Astrocyte of the spinal cord (primary cell): ENCODE measurements at regions not wholly inside any gene's neighbourhood (a gene's known extent, or its start where the extent isn't known, plus 50 kb on each side); places are given as distances from the start of the nearest gene placed in this dataset.

Experiments
- DNase-seq: peaks from one replicate; pipeline ENCODE4 v3.0.0; 2011; ENCODE audit warnings: low read depth, low spot score
- H3K4me3 ChIP-seq: 2 replicates; pipeline ENCODE4 v1.5.1; 2011; ENCODE audit warnings: low read depth, mild to moderate bottlenecking, low read length, moderate library complexity
- in situ Hi-C: cut with HindIII; loops from 2 replicates; pipeline ENCODE4 v1.10.0; 2017; ENCODE audit warnings: low sequenced_read_pairs
- TF ChIP-seq, protein P1 (sequence below): IDR thresholded peaks from 2 replicates; pipeline ENCODE4 v1.5.1; 2012; ENCODE audit warnings: low read depth, mild to moderate bottlenecking, low read length, inconsistent platforms

- TF ChIP-seq, protein P1, sequence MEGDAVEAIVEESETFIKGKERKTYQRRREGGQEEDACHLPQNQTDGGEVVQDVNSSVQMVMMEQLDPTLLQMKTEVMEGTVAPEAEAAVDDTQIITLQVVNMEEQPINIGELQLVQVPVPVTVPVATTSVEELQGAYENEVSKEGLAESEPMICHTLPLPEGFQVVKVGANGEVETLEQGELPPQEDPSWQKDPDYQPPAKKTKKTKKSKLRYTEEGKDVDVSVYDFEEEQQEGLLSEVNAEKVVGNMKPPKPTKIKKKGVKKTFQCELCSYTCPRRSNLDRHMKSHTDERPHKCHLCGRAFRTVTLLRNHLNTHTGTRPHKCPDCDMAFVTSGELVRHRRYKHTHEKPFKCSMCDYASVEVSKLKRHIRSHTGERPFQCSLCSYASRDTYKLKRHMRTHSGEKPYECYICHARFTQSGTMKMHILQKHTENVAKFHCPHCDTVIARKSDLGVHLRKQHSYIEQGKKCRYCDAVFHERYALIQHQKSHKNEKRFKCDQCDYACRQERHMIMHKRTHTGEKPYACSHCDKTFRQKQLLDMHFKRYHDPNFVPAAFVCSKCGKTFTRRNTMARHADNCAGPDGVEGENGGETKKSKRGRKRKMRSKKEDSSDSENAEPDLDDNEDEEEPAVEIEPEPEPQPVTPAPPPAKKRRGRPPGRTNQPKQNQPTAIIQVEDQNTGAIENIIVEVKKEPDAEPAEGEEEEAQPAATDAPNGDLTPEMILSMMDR: no peak
- H3K4me3 ChIP-seq: no peak overlapping the region
- in situ Hi-C loops: loop anchor here (25.0 kb wide), 1 partner anchor 135 kb away; the partner anchor contains the start of gene ZMIZ1
- DNase-seq: no peak
Measured at GRCh38 chr10:78927257-78927995, 141.3 kb upstream of the ZMIZ1 start.

- TF ChIP-seq, protein P1: no peak
- no peak overlapping the region for H3K4me3 ChIP-seq
- DNase-seq: no peak
- in situ Hi-C loops: loop anchor here (25.0 kb wide), 1 partner anchor 134 kb away; the partner anchor contains the start of gene ZMIZ1
Measured at GRCh38 chr10:78928330-78928729, 140.4 kb upstream of the ZMIZ1 start.

DNA sequence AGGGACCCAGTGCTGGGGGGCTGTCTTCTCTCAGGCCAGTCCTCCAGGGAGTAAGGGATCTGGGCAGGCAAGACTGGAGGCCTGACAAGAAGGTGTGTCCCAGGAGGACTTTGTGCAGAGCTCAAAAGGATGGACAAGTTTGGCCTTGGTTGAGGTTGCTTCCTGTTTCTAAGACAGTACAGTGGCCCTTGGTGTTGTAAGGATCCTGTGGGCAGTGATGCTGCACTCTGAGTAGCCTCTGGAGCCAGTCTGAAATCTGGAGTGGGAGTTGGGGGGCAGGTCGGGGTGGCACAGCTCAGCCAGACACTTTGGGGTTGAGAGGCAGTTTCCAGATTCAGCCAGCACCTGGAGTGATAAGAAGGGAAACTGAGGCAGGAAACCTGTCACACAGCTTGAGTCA is 139.2 kb upstream of the ZMIZ1 start:
- TF ChIP-seq, protein P1: no peak
- no peak for DNase-seq
- in situ Hi-C loops: loop anchor here (25.0 kb wide), 1 partner anchor 133 kb away; the partner anchor contains the start of gene ZMIZ1

GRCh38 chr10:78931321-78932053 is 137.3 kb upstream of the ZMIZ1 start:
- H3K4me3 ChIP-seq: no peak overlapping the region
- TF ChIP-seq, protein P1: no peak
- in situ Hi-C loops: loop anchor here (25.0 kb wide), 1 partner anchor 131 kb away; the partner anchor contains the start of gene ZMIZ1
- DNase-seq: peak; percentile 96

More for the DNA sequence above, 139.2 kb upstream of the ZMIZ1 start:
- no peak overlapping the region for H3K4me3 ChIP-seq

- H3K4me3 ChIP-seq: no peak overlapping the region
- no peak for DNase-seq
- TF ChIP-seq, protein P1: no peak
- in situ Hi-C loops: loop anchor here (25.0 kb wide), 1 partner anchor 130 kb away; the partner anchor contains the start of gene ZMIZ1
Measured at GRCh38 chr10:78932054-78932386, 136.7 kb upstream of the ZMIZ1 start.

DNA sequence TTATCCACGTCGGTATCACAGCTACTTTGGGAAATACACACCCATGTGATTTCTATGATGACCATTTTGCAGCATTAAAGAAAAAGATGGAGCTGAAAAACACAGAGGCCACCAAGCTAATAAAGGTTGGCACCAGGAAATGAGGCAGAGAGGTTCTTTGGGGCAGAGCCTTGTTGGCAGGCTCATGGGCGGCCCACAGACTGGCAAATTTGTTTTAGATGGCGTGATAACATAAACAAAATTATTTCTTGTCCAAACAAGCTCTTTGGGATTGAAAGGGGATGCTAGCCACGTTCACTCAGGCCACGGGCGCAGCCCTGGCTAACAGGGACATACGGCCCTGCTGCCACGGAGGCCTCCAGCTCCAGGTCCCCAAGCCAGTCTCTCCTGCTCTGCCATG is 135.9 kb upstream of the ZMIZ1 start:
- TF ChIP-seq, protein P1: no peak
- no peak overlapping the region for H3K4me3 ChIP-seq
- in situ Hi-C loops: loop anchor here (25.0 kb wide), 1 partner anchor 129 kb away; the partner anchor contains the start of gene ZMIZ1
- DNase-seq: no peak
